ENCODE measurements at regions not wholly inside any gene's neighbourhood (a gene's known extent, or its start where the extent isn't known, plus 50 kb on each side); places are given as distances from the start of the nearest gene placed in this dataset.

- DNase-seq (ENCODE audit: extremely low read depth in 1 of 4, low spot score in 3 of 4) (no peak), ATAC-seq (no peak), FAIRE-seq (no peak)
- H3K36me3 ChIP-seq (ENCODE audit: control insufficient read depth, insufficient read depth, low read length) = no peaks in the 10 kb centered on the region
- 0% methylated on average over 1 of the region's 1 CpG for WGBS (ENCODE audit: insufficient coverage, low coverage, missing lambda C conversion rate)
- H3K27ac ChIP-seq (ENCODE audit: extremely low read depth, low read depth, low read length) = no peak overlapping the region
- no peak overlapping the region for H2AFZ ChIP-seq (ENCODE audit: low read depth, low read length)
- no peaks in the 10 kb centered on the region for H3K79me2 ChIP-seq (ENCODE audit: control insufficient read depth, insufficient read depth, low read length)
- H3K9me3 ChIP-seq (replicated peaks; ENCODE audit: control insufficient read depth, insufficient read depth, low read depth, low read length) = no peaks in the 10 kb centered on the region
- no peaks in the 10 kb centered on the region for H3K27me3 ChIP-seq (ENCODE audit: control insufficient read depth in 2 of 2, insufficient read depth in 2 of 2, low read length in 2 of 2)
- POLR2A ChIA-PET = no interaction called here
- CTCF ChIA-PET (ENCODE audit: low intra/inter-chr PET ratio) = no interaction called here
- intact Hi-C loops (cut with micrococcal nuclease) (no loop called here), in situ Hi-C loops (cut with MboI) (no loop called here)
- no peaks in the 10 kb centered on the region for H3K4me1 ChIP-seq (replicated peaks in 1 of 2; ENCODE audit: control insufficient read depth in 2 of 2, insufficient read depth in 2 of 2, low read length in 2 of 2)
- no TSS peak for BruUV-seq (replicated peaks)
- no peak overlapping the region for H3K4me3 ChIP-seq
- no peak overlapping the region for H3K9ac ChIP-seq (ENCODE audit: insufficient read depth in 1 of 2, low read depth in 2 of 2, low read length in 2 of 2)
- H3K4me2 ChIP-seq (ENCODE audit: insufficient read depth, low read length) = no peak overlapping the region
- H3K9me1 ChIP-seq (ENCODE audit: control insufficient read depth, insufficient read depth, low read length) = no peaks in the 10 kb centered on the region
- no peaks in the 10 kb centered on the region for H4K20me1 ChIP-seq (replicated peaks; ENCODE audit: control insufficient read depth, insufficient read depth, low read length)
- TF ChIP-seq DEAF1 (CRISPR knock-in tag; IDR thresholded peaks at IDR 0.05) = no peak
- TF ChIP-seq JUND (IDR thresholded peaks at IDR 0.05; ENCODE audit: borderline replicate concordance, low read depth, low read length) = no peak
- TF ChIP-seq JUND (tag; IDR thresholded peaks at IDR 0.05; ENCODE audit: borderline replicate concordance, low read depth, low read length) = no peak
- TF ChIP-seq RFX5 (IDR thresholded peaks at IDR 0.05; ENCODE audit: low read depth, low read length) = no peak
- TF ChIP-seq, protein P1, sequence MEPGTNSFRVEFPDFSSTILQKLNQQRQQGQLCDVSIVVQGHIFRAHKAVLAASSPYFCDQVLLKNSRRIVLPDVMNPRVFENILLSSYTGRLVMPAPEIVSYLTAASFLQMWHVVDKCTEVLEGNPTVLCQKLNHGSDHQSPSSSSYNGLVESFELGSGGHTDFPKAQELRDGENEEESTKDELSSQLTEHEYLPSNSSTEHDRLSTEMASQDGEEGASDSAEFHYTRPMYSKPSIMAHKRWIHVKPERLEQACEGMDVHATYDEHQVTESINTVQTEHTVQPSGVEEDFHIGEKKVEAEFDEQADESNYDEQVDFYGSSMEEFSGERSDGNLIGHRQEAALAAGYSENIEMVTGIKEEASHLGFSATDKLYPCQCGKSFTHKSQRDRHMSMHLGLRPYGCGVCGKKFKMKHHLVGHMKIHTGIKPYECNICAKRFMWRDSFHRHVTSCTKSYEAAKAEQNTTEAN (CRISPR knock-in tag; IDR thresholded peaks at IDR 0.05) = no peak
- no peak for TF ChIP-seq ZNF609 (CRISPR knock-in tag; IDR thresholded peaks at IDR 0.05; ENCODE audit: borderline replicate concordance)
- TF ChIP-seq TCF3 (CRISPR knock-in tag; IDR thresholded peaks at IDR 0.05) = no peak
- no peak for TF ChIP-seq HDAC3 (IDR thresholded peaks at IDR 0.05; ENCODE audit: borderline replicate concordance, partially characterized antibody)
- no peak for TF ChIP-seq ZNF655 (CRISPR knock-in tag; IDR thresholded peaks at IDR 0.05)
- no peak for TF ChIP-seq ERF (CRISPR knock-in tag; IDR thresholded peaks at IDR 0.05)
- TF ChIP-seq OTX1 (CRISPR knock-in tag; IDR thresholded peaks at IDR 0.05) = no peak
- TF ChIP-seq MCM3 (IDR thresholded peaks at IDR 0.05) = no peak
- TF ChIP-seq, protein P2, sequence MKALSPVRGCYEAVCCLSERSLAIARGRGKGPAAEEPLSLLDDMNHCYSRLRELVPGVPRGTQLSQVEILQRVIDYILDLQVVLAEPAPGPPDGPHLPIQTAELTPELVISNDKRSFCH (CRISPR knock-in tag; IDR thresholded peaks at IDR 0.05) = no peak
- TF ChIP-seq, protein P2 (tag; IDR thresholded peaks at IDR 0.05) = no peak
Observed at GRCh38 chr3:110226645-110227044, 845.0 kb upstream of the NECTIN3 start.

Data from K562 (cell line).